SK-N-SH treated with all-trans-retinoic acid at 6 μM for 48 hours (cell line): ENCODE measurements at regions not wholly inside any gene's neighbourhood (a gene's known extent, or its start where the extent isn't known, plus 50 kb on each side); places are given as distances from the start of the nearest gene placed in this dataset.

Experiments
- ATAC-seq: fragments of 200-7000 bp; cut with Tn5 transposase; 3 replicates; pipeline ENCODE4 v1.9.1; 2020; ENCODE audit warnings: mild to moderate bottlenecking, moderate library complexity
- ARNTL ChIP-seq: fragments of 450-650 bp; formaldehyde crosslinking; IDR thresholded peaks from 2 replicates; pipeline ENCODE4 v1.5.0; 2020; ENCODE audit warnings: low read depth, mild to moderate bottlenecking, moderate library complexity, borderline replicate concordance
- CREB5 ChIP-seq: fragments of 250-450 bp; sonication (Bioruptor Pico); IDR thresholded peaks from 2 replicates; pipeline ENCODE4 v1.5.1; 2020; ENCODE audit warnings: low read depth, mild to moderate bottlenecking, moderate library complexity
- CSDC2 ChIP-seq: fragments of 250-450 bp; sonication (Bioruptor Pico); IDR thresholded peaks from 2 replicates; pipeline ENCODE4 v1.5.0; 2020; ENCODE audit warnings: mild to moderate bottlenecking, moderate library complexity
- CSRNP3 ChIP-seq: fragments of 250-450 bp; sonication (Bioruptor Pico); IDR thresholded peaks from 2 replicates; pipeline ENCODE4 v1.5.1; 2021; ENCODE audit warnings: mild to moderate bottlenecking, moderate library complexity
- OSR1 ChIP-seq: fragments of 250-450 bp; sonication (Bioruptor Pico); IDR thresholded peaks from 2 replicates; pipeline ENCODE4 v1.8.0; 2022; ENCODE audit warnings: moderate library complexity, mild to moderate bottlenecking, inconsistent platforms
- PATZ1 ChIP-seq: fragments of 250-450 bp; sonication (Bioruptor Pico); IDR thresholded peaks from 2 replicates; pipeline ENCODE4 v1.8.0; 2020; ENCODE audit warnings: mild to moderate bottlenecking, moderate library complexity, borderline replicate concordance
- POU6F1 ChIP-seq: fragments of 250-450 bp; sonication (Bioruptor Pico); IDR thresholded peaks from 2 replicates; pipeline ENCODE4 v1.8.0; 2021; ENCODE audit warnings: low read depth, mild to moderate bottlenecking, moderate library complexity, borderline replicate concordance
- PPARA ChIP-seq: fragments of 250-450 bp; sonication (Bioruptor Pico); IDR thresholded peaks from 2 replicates; pipeline ENCODE4 v1.5.0; 2020; ENCODE audit warnings: mild to moderate bottlenecking, borderline replicate concordance
- RARB ChIP-seq: fragments of 250-450 bp; sonication (Bioruptor Pico); IDR thresholded peaks from 2 replicates; pipeline ENCODE4 v1.8.0; 2021; ENCODE audit warnings: mild to moderate bottlenecking, moderate library complexity
- SNAI2 ChIP-seq: fragments of 250-450 bp; sonication (Bioruptor Pico); IDR thresholded peaks from 2 replicates; pipeline ENCODE4 v1.5.0; 2020; ENCODE audit warnings: mild to moderate bottlenecking, moderate library complexity
- TCF4 ChIP-seq: fragments of 250-450 bp; sonication (Bioruptor Pico); IDR thresholded peaks from 2 replicates; pipeline ENCODE4 v1.8.0; 2021; ENCODE audit warnings: mild to moderate bottlenecking, moderate library complexity, borderline replicate concordance
- TSHZ2 ChIP-seq: fragments of 250-450 bp; sonication (Bioruptor Pico); IDR thresholded peaks from 2 replicates; pipeline ENCODE4 v1.5.0; 2020; ENCODE audit warnings: mild to moderate bottlenecking, moderate library complexity
- ZC3H10 ChIP-seq: fragments of 250-450 bp; sonication (Bioruptor Pico); IDR thresholded peaks from 2 replicates; pipeline ENCODE4 v1.5.1; 2021; ENCODE audit warnings: mild to moderate bottlenecking, moderate library complexity
- ZFP3 ChIP-seq: fragments of 250-450 bp; sonication (Bioruptor Pico); IDR thresholded peaks from 2 replicates; pipeline ENCODE4 v1.5.0; 2020; ENCODE audit warnings: mild to moderate bottlenecking, moderate library complexity
- ZFP30 ChIP-seq: fragments of 450-650 bp; formaldehyde crosslinking; IDR thresholded peaks from 2 replicates; pipeline ENCODE4 v1.5.0; 2022; ENCODE audit warnings: mild to moderate bottlenecking, moderate library complexity
- ZNF565 ChIP-seq: fragments of 450-650 bp; formaldehyde crosslinking; conservative IDR thresholded peaks from 2 replicates; pipeline ENCODE4 v1.5.0; 2020; ENCODE audit warnings: low read depth, mild to moderate bottlenecking, moderate library complexity
- ZNF70 ChIP-seq: fragments of 450-650 bp; formaldehyde crosslinking; IDR thresholded peaks from 2 replicates; pipeline ENCODE4 v1.5.0; 2020; ENCODE audit warnings: mild to moderate bottlenecking, moderate library complexity
- ZNF8 ChIP-seq: fragments of 450-650 bp; formaldehyde crosslinking; IDR thresholded peaks from 2 replicates; pipeline ENCODE4 v1.5.0; 2020; ENCODE audit warnings: mild to moderate bottlenecking, moderate library complexity

GRCh38 chr14:100988411-100988900 is 84.9 kb upstream of the RTL1 start:
- ATAC-seq: no peak
- TF ChIP-seq ZNF8 (CRISPR knock-in tag): no peak

GRCh38 chr14:100988956-100989355 is 85.4 kb upstream of the RTL1 start:
- TF ChIP-seq RARB: no peak
- TF ChIP-seq CSRNP3 (CRISPR knock-in tag): no peak
- TF ChIP-seq ZNF8 (CRISPR knock-in tag): no peak
- no peak for TF ChIP-seq SNAI2 (CRISPR knock-in tag)
- no peak for TF ChIP-seq ZC3H10 (CRISPR knock-in tag)
- TF ChIP-seq PATZ1 (CRISPR knock-in tag): no peak
- no peak for TF ChIP-seq ARNTL (CRISPR knock-in tag)
- TF ChIP-seq TCF4 (CRISPR knock-in tag): no peak
- TF ChIP-seq ZFP30 (CRISPR knock-in tag): no peak
- ATAC-seq: no peak

- TF ChIP-seq CSDC2 (CRISPR knock-in tag): no peak
- TF ChIP-seq ZFP30 (CRISPR knock-in tag): no peak
- no peak for TF ChIP-seq PATZ1 (CRISPR knock-in tag)
- no peak for TF ChIP-seq ZNF70 (CRISPR knock-in tag)
- no peak for TF ChIP-seq ZFP3 (CRISPR knock-in tag)
- no peak for TF ChIP-seq SNAI2 (CRISPR knock-in tag)
- TF ChIP-seq OSR1 (CRISPR knock-in tag): no peak
- no peak for TF ChIP-seq PPARA (CRISPR knock-in tag)
- TF ChIP-seq ZNF565: no peak
- ATAC-seq: no peak
Observed at GRCh38 chr14:100989924-100990323, 86.4 kb upstream of the RTL1 start.

- no peak for ATAC-seq
- TF ChIP-seq TCF4 (CRISPR knock-in tag): no peak
- no peak for TF ChIP-seq POU6F1 (CRISPR knock-in tag)
- TF ChIP-seq CSDC2 (CRISPR knock-in tag): no peak
- TF ChIP-seq RARB: no peak
- no peak for TF ChIP-seq ZNF8 (CRISPR knock-in tag)
- TF ChIP-seq ZC3H10 (CRISPR knock-in tag): no peak
Observed at GRCh38 chr14:100994082-100994481, 90.6 kb upstream of the RTL1 start.

GRCh38 chr14:100994756-100995330 is 91.3 kb upstream of the RTL1 start:
- no peak for ATAC-seq
- TF ChIP-seq ZFP3 (CRISPR knock-in tag): no peak
- TF ChIP-seq CSDC2 (CRISPR knock-in tag): no peak
- TF ChIP-seq ZNF565: no peak
- no peak for TF ChIP-seq ZNF8 (CRISPR knock-in tag)
- TF ChIP-seq CREB5 (CRISPR knock-in tag): no peak
- TF ChIP-seq TSHZ2 (CRISPR knock-in tag): no peak
- no peak for TF ChIP-seq PATZ1 (CRISPR knock-in tag)
- TF ChIP-seq CSRNP3 (CRISPR knock-in tag): no peak
